KBM-7 (cell line): ENCODE measurements at regions not wholly inside any gene's neighbourhood (a gene's known extent, or its start where the extent isn't known, plus 50 kb on each side); places are given as distances from the start of the nearest gene placed in this dataset.

Source experiments
- DNase-seq: peaks from one replicate; pipeline ENCODE4 v3.0.0-alpha.2; 2015
- in situ Hi-C: fragments of 300-500 bp; cut with MboI; formaldehyde crosslinking; loops from 2 replicates; pipeline ENCODE4 v1.14.3; 2020; ENCODE audit warnings: low sequenced_read_pairs, low pct_unique_long_range_greater_than_20kb, mixed read lengths

- DNase-seq: no peak
- in situ Hi-C loops: no loop called here
Observed at GRCh38 chr15:95407534-95407933, 923.0 kb upstream of the NR2F2 start.

- in situ Hi-C loops: no loop called here
- no peak for DNase-seq
Observed at GRCh38 chr15:95409211-95409610, 921.3 kb upstream of the NR2F2 start.

- no peak for DNase-seq
- in situ Hi-C loops: no loop called here
Observed at GRCh38 chr15:95409626-95410310, 920.7 kb upstream of the NR2F2 start.

GRCh38 chr15:95410757-95411156, 919.7 kb upstream of the NR2F2 start:
- no peak for DNase-seq
- in situ Hi-C loops: no loop called here

GRCh38 chr15:95416576-95416975, 913.9 kb upstream of the NR2F2 start:
- DNase-seq: no peak
- in situ Hi-C loops: no loop called here

GRCh38 chr15:95417761-95418160, 912.7 kb upstream of the NR2F2 start:
- DNase-seq: no peak
- in situ Hi-C loops: no loop called here

- in situ Hi-C loops: no loop called here
- no peak for DNase-seq
Observed at GRCh38 chr15:95422255-95422654, 908.2 kb upstream of the NR2F2 start.

GRCh38 chr15:95425859-95426258, 904.6 kb upstream of the NR2F2 start:
- no peak for DNase-seq
- in situ Hi-C loops: loop anchor here (25.0 kb wide), 1 partner anchor 839 kb away; no protein-coding TSS in a partner anchor

GRCh38 chr15:95429345-95429744, 901.2 kb upstream of the NR2F2 start:
- in situ Hi-C loops: loop anchor here (25.0 kb wide), 1 partner anchor 842 kb away; no protein-coding TSS in a partner anchor
- no peak for DNase-seq

- in situ Hi-C loops: loop anchor here (25.0 kb wide), 1 partner anchor 844 kb away; no protein-coding TSS in a partner anchor
- DNase-seq: no peak
Observed at GRCh38 chr15:95431518-95431917, 899.0 kb upstream of the NR2F2 start.

- in situ Hi-C loops: loop anchor here (25.0 kb wide), 1 partner anchor 846 kb away; no protein-coding TSS in a partner anchor
- no peak for DNase-seq
Observed at GRCh38 chr15:95432878-95433405, 897.6 kb upstream of the NR2F2 start.

- in situ Hi-C loops: loop anchor here (25.0 kb wide), 1 partner anchor 853 kb away; no protein-coding TSS in a partner anchor
- DNase-seq: no peak
Observed at GRCh38 chr15:95439922-95440376, 890.6 kb upstream of the NR2F2 start.

- DNase-seq: no peak
- in situ Hi-C loops: loop anchor here (25.0 kb wide), 1 partner anchor 853 kb away; no protein-coding TSS in a partner anchor
Observed at GRCh38 chr15:95440712-95441111, 889.8 kb upstream of the NR2F2 start.

- in situ Hi-C loops: loop anchor here (25.0 kb wide), 1 partner anchor 855 kb away; no protein-coding TSS in a partner anchor
Observed at GRCh38 chr15:95442107-95442719, 888.3 kb upstream of the NR2F2 start.

GRCh38 chr15:95444860-95445259, 885.6 kb upstream of the NR2F2 start:
- no peak for DNase-seq

More at GRCh38 chr15:95442107-95442719, 888.3 kb upstream of the NR2F2 start:
- no peak for DNase-seq

GRCh38 chr15:95446854-95447253, 883.6 kb upstream of the NR2F2 start:
- in situ Hi-C loops: loop anchor here (25.0 kb wide), 1 partner anchor 860 kb away; no protein-coding TSS in a partner anchor
- DNase-seq: peak; percentile 82

More at GRCh38 chr15:95444860-95445259, 885.6 kb upstream of the NR2F2 start:
- in situ Hi-C loops: loop anchor here (25.0 kb wide), 1 partner anchor 858 kb away; no protein-coding TSS in a partner anchor

- in situ Hi-C loops: loop anchor here (25.0 kb wide), 1 partner anchor 860 kb away; no protein-coding TSS in a partner anchor
- no peak for DNase-seq
Observed at GRCh38 chr15:95447486-95447885, 883.0 kb upstream of the NR2F2 start.

GRCh38 chr15:95448531-95449229, 881.8 kb upstream of the NR2F2 start:
- in situ Hi-C loops: loop anchor here (25.0 kb wide), 1 partner anchor 861 kb away; no protein-coding TSS in a partner anchor
- no peak for DNase-seq

GRCh38 chr15:95449230-95449628, 881.3 kb upstream of the NR2F2 start:
- DNase-seq: no peak
- in situ Hi-C loops: loop anchor here (25.0 kb wide), 1 partner anchor 862 kb away; no protein-coding TSS in a partner anchor
